Endothelial cell of umbilical vein (primary cell): ENCODE measurements at regions not wholly inside any gene's neighbourhood (a gene's known extent, or its start where the extent isn't known, plus 50 kb on each side); places are given as distances from the start of the nearest gene placed in this dataset.

Experiments
- BruUV-seq: library from RNA; stranded (reverse); fragments of 400-500 nt; replicated peaks from 2 replicates; lab custom pipeline; 2021; lab: Mats Ljungman, UMichigan
- CTCF ChIA-PET: fragments of 300-600, 350-600 bp; sonication (Branson Sonifier 250); formaldehyde crosslinking; loops from one replicate; lab custom pipeline; 2021; ENCODE audit warnings: antibody characterized with exemption, inconsistent platforms; lab: Charles Lee
- POLR2A ChIA-PET: fragments of 300-600, 350-600 bp; sonication (Branson Sonifier 250); formaldehyde crosslinking; loops from one replicate; lab custom pipeline; 2021; ENCODE audit warnings: antibody characterized with exemption, inconsistent platforms; lab: Charles Lee
- DNase-seq: peaks from one replicate; pipeline ENCODE4 v3.0.0-alpha.2; 2011; ENCODE audit warnings: low read depth, low spot score
- FAIRE-seq: peaks from 2 replicates; lab custom pipeline; 2011; peaks lifted over from hg19 to GRCh38; lab: Jason Lieb, UNC
- H2AFZ ChIP-seq: 2 replicates; pipeline ENCODE4 v1.6.0; 2012; ENCODE audit warnings: low read depth, low read length, control low read depth, inconsistent platforms
- H3K27ac ChIP-seq: 2 replicates; pipeline ENCODE4 v1.5.1; 2011; ENCODE audit warnings: low read depth, mild to moderate bottlenecking, control low read depth, low read length, moderate library complexity; ENCODE audit not compliant: insufficient read depth
- H3K27me3 ChIP-seq, 2 experiments: 2 replicates each; pipeline versions ENCODE4 v1.6.0 to v1.6.1; 2011; ENCODE audit warnings: low read length in 2 of 2, mixed read lengths in 1 of 2; ENCODE audit not compliant: control insufficient read depth in 2 of 2, insufficient read depth in 2 of 2
- H3K36me3 ChIP-seq, 2 experiments: 2 replicates in 1 of 2; 3 replicates in 1 of 2; pipeline ENCODE4 v1.5.1; 2011; ENCODE audit warnings: low read length in 2 of 2, mild to moderate bottlenecking in 1 of 2, moderate library complexity in 1 of 2; ENCODE audit not compliant: control insufficient read depth in 2 of 2, insufficient read depth in 2 of 2; ENCODE audit errors: extremely low read depth in 1 of 2
- H3K4me1 ChIP-seq: 3 replicates; pipeline ENCODE4 v1.5.1; 2011; ENCODE audit warnings: mild to moderate bottlenecking, low read length; ENCODE audit not compliant: control insufficient read depth, insufficient read depth; ENCODE audit errors: extremely low read depth
- H3K4me2 ChIP-seq: 2 replicates; pipeline ENCODE4 v1.6.1; 2011; ENCODE audit warnings: low read length, control low read depth, mixed read lengths; ENCODE audit not compliant: insufficient read depth
- H3K4me3 ChIP-seq, 3 experiments: fragments of 200-600 bp in 1 of 3; sonication (generic), shearing (Covaris generic) in 1 of 3; replicated peaks in 1 of 3; 2 replicates each; pipeline ENCODE4 v1.5.1; 2011 to 2016; ENCODE audit warnings: control low read depth in 3 of 3, low read length in 3 of 3, mild to moderate bottlenecking in 2 of 3, inconsistent platforms in 1 of 3, low read depth in 1 of 3, moderate library complexity in 1 of 3; ENCODE audit not compliant: insufficient read depth in 1 of 3
- H3K79me2 ChIP-seq: 2 replicates; pipeline ENCODE4 v1.6.0; 2012; ENCODE audit warnings: low read length, inconsistent platforms; ENCODE audit not compliant: control insufficient read depth, insufficient read depth
- H3K9ac ChIP-seq: replicated peaks from 2 replicates; pipeline ENCODE3; 2011; ENCODE audit warnings: low read length, control low read depth; ENCODE audit not compliant: insufficient read depth; ENCODE audit errors: extremely low read depth
- H3K9me1 ChIP-seq: replicated peaks from 3 replicates; pipeline ENCODE4 v1.6.0; 2011; ENCODE audit warnings: mild to moderate bottlenecking, low read length; ENCODE audit not compliant: control insufficient read depth, insufficient read depth; ENCODE audit errors: extremely low read depth
- H3K9me3 ChIP-seq: replicated peaks from 2 replicates; pipeline ENCODE4 v1.5.1; 2012; ENCODE audit warnings: low read length, inconsistent platforms; ENCODE audit not compliant: control insufficient read depth, insufficient read depth
- H4K20me1 ChIP-seq: replicated peaks from 2 replicates; pipeline ENCODE3; 2011; ENCODE audit warnings: mild to moderate bottlenecking, low read length; ENCODE audit not compliant: control insufficient read depth, insufficient read depth; ENCODE audit errors: extremely low read depth
- CTCF ChIP-seq, 2 donors: IDR thresholded peaks; 1 replicate in 1 of 2; 2 replicates in 1 of 2; pipeline ENCODE4 v1.5.1; 2011; ENCODE audit warnings: low read length in 2 of 2, mild to moderate bottlenecking in 2 of 2, moderate library complexity in 2 of 2, control low read depth in 1 of 2, inconsistent platforms in 1 of 2, low read depth in 1 of 2; ENCODE audit not compliant: insufficient read depth in 1 of 2; ENCODE audit errors: extremely low read depth in 1 of 2
- EZH2 ChIP-seq: IDR thresholded peaks from 2 replicates; pipeline ENCODE4 v1.6.1; 2012; ENCODE audit warnings: borderline replicate concordance, low read depth, mild to moderate bottlenecking, moderate library complexity, low read length, inconsistent platforms; ENCODE audit not compliant: severe bottlenecking
- FOS ChIP-seq: IDR thresholded peaks from 2 replicates; pipeline ENCODE4 v1.6.1; 2011; ENCODE audit warnings: mild to moderate bottlenecking, low read length, moderate library complexity, borderline replicate concordance; ENCODE audit not compliant: insufficient read depth
- GATA2 ChIP-seq: IDR thresholded peaks from 2 replicates; pipeline ENCODE4 v1.7.0; 2011; ENCODE audit warnings: low read depth, mild to moderate bottlenecking, moderate library complexity, mixed read lengths, low read length; ENCODE audit not compliant: insufficient read length, insufficient read depth
- JUN ChIP-seq: IDR thresholded peaks from 2 replicates; pipeline ENCODE4 v1.6.1; 2011; ENCODE audit warnings: borderline replicate concordance, low read depth; ENCODE audit not compliant: insufficient read length, insufficient read depth
- MYC ChIP-seq: IDR thresholded peaks from one replicate; pipeline ENCODE4 v1.6.1; 2011; ENCODE audit warnings: mild to moderate bottlenecking, low read depth, low read length
- POLR2A ChIP-seq: IDR thresholded peaks from 2 replicates; pipeline ENCODE4 v1.6.1; 2012; ENCODE audit warnings: low read depth, mild to moderate bottlenecking, control low read depth, low read length
- POLR2AphosphoS5 ChIP-seq: IDR thresholded peaks from 2 replicates; pipeline ENCODE4 v1.6.1; 2012; ENCODE audit warnings: low read depth, mild to moderate bottlenecking, control low read depth, low read length, moderate library complexity; ENCODE audit not compliant: insufficient read depth
- dilution Hi-C: fragments of 300-500 bp; cut with MboI; formaldehyde crosslinking; loops from one replicate; pipeline ENCODE4 v1.15.0; 2019; ENCODE audit warnings: low sequenced_read_pairs; ENCODE audit not compliant: extremely low pct_ligation_motif_present
- intact Hi-C: fragments of 100-400 bp; cut with micrococcal nuclease; formaldehyde crosslinking; loops from one replicate; pipeline ENCODE4 v1.10.0; 2022
- TF ChIP-seq, protein P1 (sequence below): IDR thresholded peaks from 2 replicates; pipeline ENCODE4 v1.6.1; 2011; ENCODE audit not compliant: insufficient read depth, insufficient read length

GRCh38 chr3:40618158-40618557 lies 93.4 kb downstream of the ZNF621 start:
- TF ChIP-seq MYC (no peak), JUN (no peak), EZH2 (no peak), GATA2 (no peak), CTCF (IDR thresholded peaks at IDR 0.05; ENCODE audit: extremely low read depth in 1 of 2, insufficient read depth in 1 of 2, low read depth in 1 of 2, low read length in 2 of 2) (no peak), POLR2AphosphoS5 (no peak), POLR2A (no peak), FOS (no peak)
- TF ChIP-seq, protein P1, sequence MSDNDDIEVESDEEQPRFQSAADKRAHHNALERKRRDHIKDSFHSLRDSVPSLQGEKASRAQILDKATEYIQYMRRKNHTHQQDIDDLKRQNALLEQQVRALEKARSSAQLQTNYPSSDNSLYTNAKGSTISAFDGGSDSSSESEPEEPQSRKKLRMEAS, result no peak
- intact Hi-C loops (no loop called here), dilution Hi-C loops (no loop called here)
- H3K4me2 ChIP-seq, result no peak overlapping the region
- FAIRE-seq (no peak), DNase-seq (no peak)
- peaks cover 7 to 14% of the 10 kb centered on the region in 2 experiments for H3K27me3 ChIP-seq
- H4K20me1 ChIP-seq, result no peaks in the 10 kb centered on the region
- H3K9me1 ChIP-seq, result no peaks in the 10 kb centered on the region
- POLR2A ChIA-PET, result no interaction called here
- no peak overlapping the region for H3K9ac ChIP-seq
- no peak overlapping the region for H3K27ac ChIP-seq
- H3K9me3 ChIP-seq, result no peaks in the 10 kb centered on the region
- no TSS peak for BruUV-seq
- no peak overlapping the region for H3K4me3 ChIP-seq
- H3K4me1 ChIP-seq, result no peaks in the 10 kb centered on the region
- CTCF ChIA-PET, result no interaction called here
- no peaks in the 10 kb centered on the region for H3K36me3 ChIP-seq
- no peaks in the 10 kb centered on the region for H3K79me2 ChIP-seq
- no peak overlapping the region for H2AFZ ChIP-seq
